ENCODE measurements at regions not wholly inside any gene's neighbourhood (a gene's known extent, or its start where the extent isn't known, plus 50 kb on each side); places are given as distances from the start of the nearest gene placed in this dataset.

DNA sequence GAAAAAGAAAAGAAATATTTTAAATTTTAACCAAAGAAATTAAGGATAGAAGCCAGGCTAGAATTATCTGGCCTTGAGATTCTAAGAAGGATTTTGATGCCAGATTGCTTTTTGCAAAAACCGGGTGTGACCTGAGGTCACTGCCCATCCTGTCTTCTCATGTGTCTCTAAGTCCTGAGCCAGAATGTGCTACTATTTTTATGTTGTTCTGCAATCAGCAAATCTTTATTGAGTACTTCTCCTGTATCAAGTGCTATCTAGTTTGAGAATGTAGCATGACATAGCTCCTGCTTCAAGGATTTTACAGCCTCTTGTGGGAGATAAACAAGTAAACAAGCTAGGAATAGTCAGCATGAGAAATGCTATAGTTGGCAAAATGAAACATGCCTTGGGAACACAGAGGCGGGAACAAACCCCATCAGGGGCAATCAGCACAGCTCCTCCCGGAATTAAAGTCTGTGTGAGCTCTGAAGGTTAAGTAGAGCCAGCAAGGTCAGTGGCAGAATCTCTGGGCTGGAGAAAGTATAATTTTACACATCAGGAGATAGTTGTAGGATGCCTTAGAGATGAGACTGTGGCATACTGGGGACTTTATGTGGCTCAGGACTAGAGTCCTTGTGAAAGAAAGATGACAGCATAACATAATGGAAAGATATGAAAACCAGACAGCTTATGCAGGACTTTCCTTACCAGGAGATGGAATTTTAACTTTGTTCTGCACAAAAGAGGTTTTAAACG lies 899.5 kb upstream of the SLC10A2 start:
- DNase-seq (ENCODE audit: low read depth) = no peak

DNA sequence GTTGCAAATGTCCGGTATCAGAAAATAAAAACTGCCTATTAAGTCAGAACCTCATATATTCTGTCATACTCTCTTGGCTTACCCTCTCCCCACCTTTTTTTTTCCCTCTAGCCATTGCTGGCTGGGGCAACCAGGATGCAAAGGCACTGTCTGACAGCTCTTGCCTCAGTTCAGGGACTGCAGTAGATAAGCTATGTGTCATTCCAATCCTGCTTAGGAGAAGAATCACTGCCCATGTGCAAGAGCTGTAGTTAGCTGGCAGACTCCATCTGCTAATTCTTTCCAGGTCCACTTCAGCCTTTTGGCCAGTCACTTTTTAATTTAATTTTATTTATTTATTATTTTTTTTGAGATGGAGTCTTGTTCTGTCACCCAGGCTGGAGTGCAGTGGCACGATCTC lies 895.6 kb upstream of the SLC10A2 start:
- no peak for DNase-seq (ENCODE audit: low read depth)

- DNase-seq (ENCODE audit: low read depth) = no peak
These were observed 894.9 kb upstream of the SLC10A2 start for GRCh38 chr13:103961129-103961528.

DNA sequence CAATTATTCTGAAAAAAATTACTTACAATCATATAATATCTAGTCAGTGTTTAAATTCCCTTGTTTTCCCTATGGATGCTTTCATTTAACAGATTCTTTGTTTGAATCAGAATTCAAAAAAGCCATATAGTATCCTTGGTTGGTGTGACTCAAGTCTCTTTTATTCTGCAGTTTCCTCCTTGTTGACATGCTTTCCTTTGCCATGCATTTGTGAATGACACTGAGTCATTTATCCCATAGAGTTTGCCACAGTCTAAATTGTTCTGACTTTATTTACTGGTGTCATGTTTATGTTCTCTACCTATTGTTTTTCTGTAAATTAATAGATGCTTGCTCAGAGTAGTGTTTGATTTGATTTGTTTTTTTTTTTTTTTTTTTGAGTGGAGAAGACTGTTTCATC lies 893.8 kb upstream of the SLC10A2 start:
- no peak for DNase-seq (ENCODE audit: low read depth)

- no peak for DNase-seq (ENCODE audit: low read depth)
These were observed 892.5 kb upstream of the SLC10A2 start for GRCh38 chr13:103958691-103959090.

DNA sequence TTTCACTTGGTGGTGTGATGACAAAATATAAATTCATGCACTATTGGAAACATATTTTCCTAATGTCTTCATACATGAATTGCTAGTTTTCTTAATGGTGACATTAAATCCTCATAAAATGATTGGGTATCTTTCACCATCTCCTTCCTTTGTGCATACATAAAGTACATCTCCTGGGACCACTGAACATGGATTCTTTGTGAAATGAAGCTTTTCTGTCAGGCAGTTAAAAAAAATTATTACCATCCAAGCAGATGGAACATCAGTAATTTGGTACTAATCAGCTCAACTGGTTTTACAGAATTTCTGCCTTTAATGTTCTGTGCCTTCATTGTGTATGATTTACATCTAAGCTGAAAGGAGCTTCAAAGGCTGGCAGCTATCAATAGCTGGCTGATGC lies 891.7 kb upstream of the SLC10A2 start:
- DNase-seq (ENCODE audit: low read depth) = no peak

- DNase-seq (ENCODE audit: low read depth) = no peak
These were observed 887.6 kb upstream of the SLC10A2 start for GRCh38 chr13:103953859-103954258.

DNA sequence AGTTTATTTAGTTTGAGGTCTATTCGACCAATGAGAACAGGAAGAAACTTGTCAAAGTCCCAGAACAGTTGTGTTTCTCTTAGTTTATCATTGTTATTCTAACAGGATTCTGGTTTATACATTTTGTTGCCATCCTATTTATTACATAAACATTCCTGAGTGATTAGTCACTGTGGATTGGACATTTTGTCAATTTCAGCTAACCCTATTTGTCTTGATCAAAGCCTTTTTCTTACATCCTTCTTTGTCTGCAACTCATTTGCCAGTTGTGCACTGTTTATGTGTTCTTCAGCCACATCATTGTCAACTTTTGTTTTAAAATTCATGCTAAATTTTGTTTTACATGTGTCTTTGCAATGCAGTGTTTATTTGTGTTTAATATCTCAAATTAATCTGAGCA lies 886.0 kb upstream of the SLC10A2 start:
- DNase-seq (ENCODE audit: low read depth) = no peak

GRCh38 chr13:103948426-103948825 lies 882.2 kb upstream of the SLC10A2 start:
- DNase-seq (ENCODE audit: low read depth) = no peak

DNA sequence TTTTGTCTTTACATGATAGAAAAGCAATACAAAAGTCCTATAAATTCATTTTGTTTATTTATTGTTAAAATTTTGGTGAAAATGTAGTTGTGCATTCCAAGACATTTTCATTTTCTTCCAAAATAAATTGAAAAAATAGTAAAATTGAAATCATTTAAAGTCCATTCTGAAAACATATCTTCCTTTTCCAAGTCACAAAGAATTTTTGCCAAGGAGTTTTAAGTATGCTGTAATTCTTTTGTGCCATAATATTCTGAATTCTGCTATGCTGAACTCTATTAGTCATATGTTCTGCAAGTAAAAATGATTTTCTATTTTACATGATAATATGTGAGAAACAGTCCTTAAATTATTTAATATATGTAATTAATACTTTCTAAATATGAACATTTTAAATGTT lies 879.6 kb upstream of the SLC10A2 start:
- no peak for DNase-seq (ENCODE audit: low read depth)

GRCh38 chr13:103941506-103942140 lies 875.4 kb upstream of the SLC10A2 start:
- no peak for DNase-seq (ENCODE audit: low read depth)

DNA sequence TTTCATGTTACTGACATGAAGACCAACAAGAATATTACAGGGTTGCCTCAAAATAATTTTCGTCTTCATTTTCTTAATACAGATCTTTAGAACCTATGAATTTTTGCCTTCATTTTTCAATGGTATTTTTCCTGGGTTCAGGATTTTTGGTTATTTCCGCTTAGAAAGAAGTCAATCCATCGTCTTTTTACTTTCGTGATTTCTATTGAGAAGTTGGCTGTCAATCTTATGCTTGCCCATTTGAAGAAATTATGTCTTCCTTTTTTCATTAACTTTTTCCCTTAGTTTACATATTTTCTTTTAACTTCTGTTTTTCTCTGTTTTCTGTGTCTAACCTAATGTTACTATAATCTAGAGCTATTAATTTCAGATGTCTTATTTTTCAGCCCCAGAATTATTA lies 868.9 kb upstream of the SLC10A2 start:
- DNase-seq (ENCODE audit: low read depth) = no peak

DNA sequence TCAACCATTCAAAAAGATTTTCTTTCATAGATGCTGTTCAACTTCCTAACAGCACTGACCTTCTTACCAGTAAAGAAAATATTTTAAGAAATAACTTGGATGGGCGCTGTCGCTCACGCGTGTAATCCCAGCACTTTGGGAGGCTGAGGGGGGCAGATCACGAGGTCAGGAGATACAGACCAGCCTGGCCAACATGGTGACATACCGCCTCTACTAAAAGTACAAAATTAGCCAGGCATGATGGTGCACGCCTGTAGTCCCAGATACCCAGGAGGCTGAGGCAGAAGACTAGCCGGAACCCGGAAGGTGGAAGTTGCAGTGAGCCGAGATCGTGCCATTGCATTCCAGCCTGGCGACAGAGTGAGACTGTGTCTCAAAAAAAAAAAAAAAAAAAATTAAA lies 865.7 kb upstream of the SLC10A2 start:
- DNase-seq (ENCODE audit: low read depth) = no peak

GRCh38 chr13:103931331-103931845 lies 865.2 kb upstream of the SLC10A2 start:
- no peak for DNase-seq (ENCODE audit: low read depth)

DNA sequence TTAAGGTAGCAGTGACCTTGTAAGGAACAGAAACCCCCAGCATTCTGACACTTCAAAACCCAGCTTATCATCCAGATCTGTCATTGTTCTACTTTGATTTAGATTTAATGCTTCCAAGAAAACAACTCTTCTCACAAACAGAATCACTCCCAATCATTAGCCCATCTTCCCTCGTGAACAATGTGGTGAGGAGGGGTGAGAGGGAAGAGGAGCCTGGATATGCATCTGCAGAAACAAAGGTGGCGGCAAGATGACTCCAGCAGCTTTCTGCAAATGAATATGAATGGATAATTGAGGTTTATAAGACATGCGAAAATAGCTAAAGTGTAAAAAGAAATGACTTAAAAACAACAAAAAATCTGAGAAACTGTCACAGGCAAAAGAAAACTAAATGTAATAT lies 859.9 kb upstream of the SLC10A2 start:
- DNase-seq (ENCODE audit: low read depth) = no peak

- DNase-seq (ENCODE audit: low read depth) = no peak
These were observed 842.7 kb upstream of the SLC10A2 start for GRCh38 chr13:103908911-103909310.

- DNase-seq (ENCODE audit: low read depth) = no peak
These were observed 842.1 kb upstream of the SLC10A2 start for GRCh38 chr13:103908274-103908673.

GRCh38 chr13:103903790-103904189 lies 837.6 kb upstream of the SLC10A2 start:
- DNase-seq (ENCODE audit: low read depth) = no peak

DNA sequence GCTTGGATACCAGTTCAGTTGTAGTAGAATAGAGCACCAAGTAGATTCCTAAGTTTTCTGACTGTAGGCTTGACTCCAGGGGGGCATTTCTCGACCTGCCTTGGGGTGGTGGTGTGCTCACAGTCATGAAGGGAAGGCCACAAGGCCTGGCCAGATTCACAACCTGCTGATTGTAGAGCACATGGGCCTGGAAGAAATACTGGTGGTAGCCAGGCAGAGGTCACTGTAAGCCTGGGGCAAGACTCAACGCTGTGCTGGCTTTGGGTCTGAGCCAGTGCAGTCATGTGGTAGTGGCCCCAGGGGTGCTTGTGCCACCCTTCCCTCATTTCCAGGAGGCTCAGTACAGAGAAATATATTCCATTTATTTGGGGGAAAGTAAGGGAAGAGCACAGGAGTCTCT lies 832.3 kb upstream of the SLC10A2 start:
- DNase-seq (ENCODE audit: low read depth) = no peak

DNA sequence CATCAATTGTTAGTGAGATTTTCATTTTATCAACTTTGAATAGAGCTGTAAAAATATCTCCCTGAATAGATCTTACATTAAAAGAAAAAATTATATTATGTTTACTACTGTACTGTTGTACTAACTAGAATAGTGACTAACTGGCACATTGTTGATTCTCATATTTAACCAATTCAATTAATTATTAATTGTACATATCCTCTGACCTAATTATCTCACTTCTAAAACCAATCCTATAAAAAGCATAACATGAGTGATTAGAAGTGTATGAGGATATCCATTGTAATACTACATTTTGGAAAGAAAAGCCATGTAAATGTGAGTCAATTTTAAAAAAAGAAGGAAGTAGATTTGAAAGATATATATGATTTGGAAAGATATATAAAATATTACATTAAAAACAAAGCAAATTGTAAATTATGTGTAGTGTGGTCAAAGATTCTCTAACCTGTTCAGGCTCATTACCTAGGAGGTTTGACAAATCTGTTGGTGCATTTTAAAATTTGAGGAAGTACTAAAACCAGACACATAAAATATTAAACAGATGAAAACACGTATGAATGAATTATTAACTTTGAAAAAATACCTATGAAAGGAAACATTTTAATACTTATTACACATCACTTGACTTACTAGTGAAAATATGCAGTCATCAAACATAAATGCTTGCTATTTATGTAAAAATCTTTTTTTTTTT lies 829.8 kb upstream of the SLC10A2 start:
- no peak for DNase-seq (ENCODE audit: low read depth)

GRCh38 chr13:103894626-103895025 lies 828.4 kb upstream of the SLC10A2 start:
- DNase-seq (ENCODE audit: low read depth) = no peak

DNA sequence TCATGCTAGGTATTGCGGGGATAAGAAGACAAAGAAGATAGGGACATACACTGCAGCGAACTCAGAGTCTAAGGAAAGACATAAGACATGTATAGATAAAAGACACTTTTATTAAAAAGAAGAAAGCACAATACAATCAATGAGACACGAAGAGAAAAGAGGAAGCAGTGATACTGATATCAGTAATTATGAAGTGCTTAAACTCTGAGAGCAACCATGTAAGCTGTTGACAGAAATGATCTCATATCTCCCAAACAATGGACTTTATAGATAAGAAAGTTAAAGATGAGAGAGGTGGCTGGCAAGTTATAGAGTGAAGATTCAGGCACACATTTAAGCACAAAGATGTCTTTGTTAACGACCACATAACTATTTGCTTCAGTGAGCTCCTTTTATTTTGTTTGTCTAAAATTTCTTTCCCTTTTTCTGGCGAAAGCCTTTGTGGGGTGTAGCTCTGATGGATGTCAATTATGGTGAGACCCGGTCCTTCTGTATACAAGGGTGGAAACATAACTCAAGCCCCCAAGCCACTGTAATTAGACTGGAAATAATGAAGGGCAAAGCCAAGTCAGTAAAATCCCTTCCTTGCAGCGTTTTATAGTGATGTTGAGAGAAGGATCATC lies 818.0 kb upstream of the SLC10A2 start:
- DNase-seq (ENCODE audit: low read depth) = no peak

GRCh38 chr13:103883698-103884097 lies 817.5 kb upstream of the SLC10A2 start:
- no peak for DNase-seq (ENCODE audit: low read depth)
